ENCODE measurements at regions not wholly inside any gene's neighbourhood (a gene's known extent, or its start where the extent isn't known, plus 50 kb on each side); places are given as distances from the start of the nearest gene placed in this dataset.

DNA sequence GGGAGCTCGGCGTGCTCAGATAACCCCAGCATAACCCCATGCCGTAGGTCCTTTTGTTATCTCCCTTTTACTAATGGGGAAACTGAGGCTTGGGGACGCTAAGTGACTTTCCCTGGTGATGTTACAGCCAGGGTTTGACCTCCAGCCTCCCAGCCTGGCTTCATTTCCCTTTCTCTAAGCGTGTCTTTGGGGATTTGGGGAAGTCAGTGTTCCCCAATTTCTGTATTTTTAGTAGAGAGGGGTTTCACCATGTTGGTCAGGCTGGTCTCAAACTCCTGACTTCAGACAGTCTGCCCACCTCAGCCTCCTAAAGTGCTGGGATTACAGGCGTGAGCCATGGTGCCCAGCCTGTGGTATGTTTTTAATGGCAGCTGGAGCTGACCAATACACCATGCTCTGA is 85.4 kb downstream of the PHETA1 start:
- TF ChIP-seq GABPA (IDR thresholded peaks at IDR 0.05 in 1 of 2, conservative IDR thresholded peaks at IDR 0.05 in 1 of 2) = no peak
- TF ChIP-seq, protein P1, sequence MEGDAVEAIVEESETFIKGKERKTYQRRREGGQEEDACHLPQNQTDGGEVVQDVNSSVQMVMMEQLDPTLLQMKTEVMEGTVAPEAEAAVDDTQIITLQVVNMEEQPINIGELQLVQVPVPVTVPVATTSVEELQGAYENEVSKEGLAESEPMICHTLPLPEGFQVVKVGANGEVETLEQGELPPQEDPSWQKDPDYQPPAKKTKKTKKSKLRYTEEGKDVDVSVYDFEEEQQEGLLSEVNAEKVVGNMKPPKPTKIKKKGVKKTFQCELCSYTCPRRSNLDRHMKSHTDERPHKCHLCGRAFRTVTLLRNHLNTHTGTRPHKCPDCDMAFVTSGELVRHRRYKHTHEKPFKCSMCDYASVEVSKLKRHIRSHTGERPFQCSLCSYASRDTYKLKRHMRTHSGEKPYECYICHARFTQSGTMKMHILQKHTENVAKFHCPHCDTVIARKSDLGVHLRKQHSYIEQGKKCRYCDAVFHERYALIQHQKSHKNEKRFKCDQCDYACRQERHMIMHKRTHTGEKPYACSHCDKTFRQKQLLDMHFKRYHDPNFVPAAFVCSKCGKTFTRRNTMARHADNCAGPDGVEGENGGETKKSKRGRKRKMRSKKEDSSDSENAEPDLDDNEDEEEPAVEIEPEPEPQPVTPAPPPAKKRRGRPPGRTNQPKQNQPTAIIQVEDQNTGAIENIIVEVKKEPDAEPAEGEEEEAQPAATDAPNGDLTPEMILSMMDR (IDR thresholded peaks at IDR 0.05; ENCODE audit: low read depth, low read length, missing input control) = no peak
- no peak for TF ChIP-seq TAF1 (conservative IDR thresholded peaks at IDR 0.05)
- TF ChIP-seq RAD21 (IDR thresholded peaks at IDR 0.05) = no peak
- TF ChIP-seq YY1 (IDR thresholded peaks at IDR 0.05) = no peak
- TF ChIP-seq, protein P2, sequence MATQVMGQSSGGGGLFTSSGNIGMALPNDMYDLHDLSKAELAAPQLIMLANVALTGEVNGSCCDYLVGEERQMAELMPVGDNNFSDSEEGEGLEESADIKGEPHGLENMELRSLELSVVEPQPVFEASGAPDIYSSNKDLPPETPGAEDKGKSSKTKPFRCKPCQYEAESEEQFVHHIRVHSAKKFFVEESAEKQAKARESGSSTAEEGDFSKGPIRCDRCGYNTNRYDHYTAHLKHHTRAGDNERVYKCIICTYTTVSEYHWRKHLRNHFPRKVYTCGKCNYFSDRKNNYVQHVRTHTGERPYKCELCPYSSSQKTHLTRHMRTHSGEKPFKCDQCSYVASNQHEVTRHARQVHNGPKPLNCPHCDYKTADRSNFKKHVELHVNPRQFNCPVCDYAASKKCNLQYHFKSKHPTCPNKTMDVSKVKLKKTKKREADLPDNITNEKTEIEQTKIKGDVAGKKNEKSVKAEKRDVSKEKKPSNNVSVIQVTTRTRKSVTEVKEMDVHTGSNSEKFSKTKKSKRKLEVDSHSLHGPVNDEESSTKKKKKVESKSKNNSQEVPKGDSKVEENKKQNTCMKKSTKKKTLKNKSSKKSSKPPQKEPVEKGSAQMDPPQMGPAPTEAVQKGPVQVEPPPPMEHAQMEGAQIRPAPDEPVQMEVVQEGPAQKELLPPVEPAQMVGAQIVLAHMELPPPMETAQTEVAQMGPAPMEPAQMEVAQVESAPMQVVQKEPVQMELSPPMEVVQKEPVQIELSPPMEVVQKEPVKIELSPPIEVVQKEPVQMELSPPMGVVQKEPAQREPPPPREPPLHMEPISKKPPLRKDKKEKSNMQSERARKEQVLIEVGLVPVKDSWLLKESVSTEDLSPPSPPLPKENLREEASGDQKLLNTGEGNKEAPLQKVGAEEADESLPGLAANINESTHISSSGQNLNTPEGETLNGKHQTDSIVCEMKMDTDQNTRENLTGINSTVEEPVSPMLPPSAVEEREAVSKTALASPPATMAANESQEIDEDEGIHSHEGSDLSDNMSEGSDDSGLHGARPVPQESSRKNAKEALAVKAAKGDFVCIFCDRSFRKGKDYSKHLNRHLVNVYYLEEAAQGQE (IDR thresholded peaks at IDR 0.05) = no peak
- TF ChIP-seq EGR1 (IDR thresholded peaks at IDR 0.05; ENCODE audit: low read depth in 2 of 2) = no peak
- TF ChIP-seq NR2F2 (IDR thresholded peaks at IDR 0.05) = no peak
